ENCODE measurements at regions not wholly inside any gene's neighbourhood (a gene's known extent, or its start where the extent isn't known, plus 50 kb on each side); places are given as distances from the start of the nearest gene placed in this dataset.

GRCh38 chr3:110243081-110243480 is 828.5 kb upstream of the NECTIN3 start:
- ChIA-PET CTCF (no interaction called here), POLR2A (no interaction called here)
- no peak overlapping the region for H3K27ac Mint-ChIP-seq
- DNase-seq = no peak
- H3K36me3 Mint-ChIP-seq (ENCODE audit: low read depth) = no peaks in the 10 kb centered on the region
- no peaks in the 10 kb centered on the region for H3K9me3 Mint-ChIP-seq
- no peaks in the 10 kb centered on the region for H3K4me1 Mint-ChIP-seq
- H3K27me3 Mint-ChIP-seq = no peaks in the 10 kb centered on the region
- no peak overlapping the region for H3K4me3 Mint-ChIP-seq

GRCh38 chr3:110246796-110247376 is 824.7 kb upstream of the NECTIN3 start:
- ChIA-PET CTCF (no interaction called here), POLR2A (no interaction called here)
- H3K4me1 Mint-ChIP-seq = no peaks in the 10 kb centered on the region
- H3K27ac Mint-ChIP-seq = no peak overlapping the region
- H3K27me3 Mint-ChIP-seq = no peaks in the 10 kb centered on the region
- no peak for DNase-seq
- H3K4me3 Mint-ChIP-seq = no peak overlapping the region
- H3K9me3 Mint-ChIP-seq = no peaks in the 10 kb centered on the region
- H3K36me3 Mint-ChIP-seq (ENCODE audit: low read depth) = no peaks in the 10 kb centered on the region

GRCh38 chr3:110248666-110249065 is 823.0 kb upstream of the NECTIN3 start:
- no peaks in the 10 kb centered on the region for H3K4me1 Mint-ChIP-seq
- no peaks in the 10 kb centered on the region for H3K27me3 Mint-ChIP-seq
- ChIA-PET CTCF (no interaction called here), POLR2A (no interaction called here)
- no peak overlapping the region for H3K4me3 Mint-ChIP-seq
- no peaks in the 10 kb centered on the region for H3K9me3 Mint-ChIP-seq
- no peak for DNase-seq
- no peaks in the 10 kb centered on the region for H3K36me3 Mint-ChIP-seq (ENCODE audit: low read depth)
- H3K27ac Mint-ChIP-seq = no peak overlapping the region

- CTCF ChIA-PET = no interaction called here
- no peak overlapping the region for H3K27ac Mint-ChIP-seq
- POLR2A ChIA-PET = no interaction called here
- H3K27me3 Mint-ChIP-seq = no peaks in the 10 kb centered on the region
- H3K9me3 Mint-ChIP-seq = peaks cover 3% of the 10 kb centered on the region
- H3K36me3 Mint-ChIP-seq (ENCODE audit: low read depth) = no peaks in the 10 kb centered on the region
- H3K4me3 Mint-ChIP-seq = no peak overlapping the region
- no peaks in the 10 kb centered on the region for H3K4me1 Mint-ChIP-seq
- DNase-seq = no peak
Observed at GRCh38 chr3:110253794-110254193, 817.8 kb upstream of the NECTIN3 start.

DNA sequence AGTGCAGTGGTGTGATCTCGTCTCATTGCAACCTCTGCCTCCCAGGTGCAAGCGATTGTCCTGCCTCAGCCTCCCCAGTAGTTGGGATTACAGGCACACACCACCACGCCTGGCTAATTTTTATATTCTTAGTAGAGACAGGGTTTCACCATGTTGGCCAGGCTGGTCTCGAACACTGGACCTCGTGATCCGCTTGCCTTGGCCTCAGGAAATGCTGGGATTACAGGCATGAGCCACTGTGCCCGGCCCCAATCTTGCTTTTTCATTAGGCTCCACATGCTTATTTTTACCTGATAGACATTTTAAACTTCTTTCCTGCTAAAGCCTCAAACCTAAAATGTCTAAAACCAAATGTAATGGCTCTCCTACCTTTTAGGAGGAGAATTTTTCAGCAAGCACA is 817.0 kb upstream of the NECTIN3 start:
- no peak overlapping the region for H3K27ac Mint-ChIP-seq
- H3K4me1 Mint-ChIP-seq = no peaks in the 10 kb centered on the region
- no peaks in the 10 kb centered on the region for H3K36me3 Mint-ChIP-seq (ENCODE audit: low read depth)
- POLR2A ChIA-PET = no interaction called here
- CTCF ChIA-PET = no interaction called here
- H3K27me3 Mint-ChIP-seq = no peaks in the 10 kb centered on the region
- DNase-seq = no peak
- no peak overlapping the region for H3K4me3 Mint-ChIP-seq
- peaks cover 3% of the 10 kb centered on the region for H3K9me3 Mint-ChIP-seq

- Mint-ChIP-seq H3K9me3 (peaks cover 3% of the 10 kb centered on the region), H3K36me3 (ENCODE audit: low read depth) (no peaks in the 10 kb centered on the region), H3K27me3 (no peaks in the 10 kb centered on the region), H3K4me3 (no peak overlapping the region), H3K4me1 (no peaks in the 10 kb centered on the region), H3K27ac (no peak overlapping the region)
- CTCF ChIA-PET = no interaction called here
- no peak for DNase-seq
- POLR2A ChIA-PET = no interaction called here
Observed at GRCh38 chr3:110261141-110261540, 810.5 kb upstream of the NECTIN3 start.

DNA sequence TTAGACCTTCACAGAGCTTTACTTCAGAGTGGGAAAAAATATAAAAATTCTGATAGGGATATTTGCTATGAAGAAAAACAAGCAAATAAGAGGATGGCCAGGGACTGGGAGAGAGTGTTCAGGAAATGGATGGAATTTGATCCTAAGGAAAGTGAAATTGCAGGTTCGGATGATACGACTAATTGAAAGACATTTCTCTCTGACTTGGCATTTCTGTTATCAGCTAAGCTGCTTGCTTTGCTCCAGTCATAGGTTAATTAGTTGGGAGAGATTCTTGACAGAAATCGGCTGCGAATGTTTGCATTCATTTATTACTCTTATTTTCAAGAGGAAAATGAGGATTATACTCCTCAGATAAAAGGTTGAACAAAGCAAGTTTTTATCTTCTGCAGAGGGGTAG is 808.7 kb upstream of the NECTIN3 start:
- Mint-ChIP-seq H3K4me1 (no peaks in the 10 kb centered on the region), H3K9me3 (peaks cover 3% of the 10 kb centered on the region), H3K4me3 (no peak overlapping the region), H3K36me3 (ENCODE audit: low read depth) (no peaks in the 10 kb centered on the region), H3K27ac (no peak overlapping the region), H3K27me3 (no peaks in the 10 kb centered on the region)
- no peak for DNase-seq
- POLR2A ChIA-PET = no interaction called here
- CTCF ChIA-PET = no interaction called here

DNA sequence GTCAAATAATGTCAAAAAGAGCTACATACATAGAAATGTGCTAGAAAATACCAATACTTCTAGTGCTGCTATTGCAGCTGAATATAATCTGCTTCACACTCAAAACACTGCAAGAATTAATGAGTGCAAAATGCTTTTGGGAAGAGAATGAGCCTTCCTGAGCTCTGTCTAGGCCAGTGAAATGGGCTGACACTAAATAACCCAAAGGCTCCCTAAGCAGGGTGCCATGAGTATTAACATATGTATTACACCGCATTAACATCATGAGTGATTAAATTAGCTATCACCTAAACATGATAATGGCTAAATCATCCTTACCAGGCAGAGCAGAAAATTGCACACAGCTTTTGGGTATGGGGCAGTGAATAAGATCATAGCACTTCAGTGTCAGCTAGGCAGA is 806.3 kb upstream of the NECTIN3 start:
- Mint-ChIP-seq H3K27me3 (no peaks in the 10 kb centered on the region), H3K9me3 (no peaks in the 10 kb centered on the region), H3K4me3 (no peak overlapping the region), H3K4me1 (no peaks in the 10 kb centered on the region), H3K27ac (no peak overlapping the region), H3K36me3 (ENCODE audit: low read depth) (no peaks in the 10 kb centered on the region)
- CTCF ChIA-PET = interaction anchor here (1.5 kb wide), 1 partner anchor 49 kb away, joined by 6 read pairs; no protein-coding TSS in a partner anchor
- POLR2A ChIA-PET = no interaction called here
- no peak for DNase-seq

DNA sequence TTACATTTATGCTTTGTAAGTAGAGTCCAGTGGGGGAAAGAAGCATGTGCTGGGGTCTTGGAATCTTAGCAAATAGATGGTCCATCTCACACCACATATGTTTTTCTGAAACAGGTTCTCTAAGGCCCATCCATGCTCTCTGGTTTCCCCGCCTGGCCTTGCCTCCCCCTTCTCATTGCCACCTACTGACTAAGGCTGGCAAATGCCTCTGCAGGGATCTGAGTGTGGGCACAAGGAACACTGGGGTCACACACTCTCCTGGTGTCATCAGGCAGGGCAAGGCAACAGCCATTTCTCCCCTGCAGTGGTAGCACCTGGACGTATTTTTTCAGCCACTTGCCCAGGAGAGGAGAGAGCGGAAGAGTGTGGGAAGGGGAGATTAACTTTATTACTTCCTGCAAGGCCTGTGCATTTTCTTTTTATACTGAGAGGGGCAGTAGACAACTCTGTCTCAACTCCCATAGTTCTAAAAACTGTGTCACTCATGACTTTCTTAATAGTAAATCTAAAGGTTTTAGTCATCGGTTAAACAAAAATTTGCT is 804.2 kb upstream of the NECTIN3 start:
- Mint-ChIP-seq H3K4me1 (no peaks in the 10 kb centered on the region), H3K9me3 (no peaks in the 10 kb centered on the region), H3K27me3 (no peaks in the 10 kb centered on the region), H3K36me3 (ENCODE audit: low read depth) (no peaks in the 10 kb centered on the region), H3K4me3 (no peak overlapping the region), H3K27ac (no peak overlapping the region)
- no peak for DNase-seq
- ChIA-PET CTCF (no interaction called here), POLR2A (no interaction called here)

DNA sequence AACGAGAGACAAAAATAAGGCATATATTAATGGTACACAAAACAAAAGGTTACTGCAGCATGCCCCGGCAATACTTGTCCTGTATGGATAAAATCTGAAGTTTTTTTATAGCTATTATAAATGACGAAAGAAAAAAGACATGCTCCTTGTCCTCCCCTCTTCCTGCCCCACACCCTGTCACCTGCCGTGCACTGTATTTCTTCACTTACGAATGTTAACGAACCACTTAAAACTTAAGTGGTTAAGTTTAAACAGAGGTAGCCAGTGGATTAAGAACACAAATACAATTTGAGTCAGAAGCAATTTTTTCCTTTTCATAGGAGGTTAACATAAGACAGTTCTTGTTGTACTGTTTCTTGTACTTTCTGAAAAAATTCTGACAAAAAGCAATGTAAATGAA is 799.1 kb upstream of the NECTIN3 start:
- no peak for DNase-seq
- Mint-ChIP-seq H3K27me3 (no peaks in the 10 kb centered on the region), H3K9me3 (no peaks in the 10 kb centered on the region), H3K4me1 (no peaks in the 10 kb centered on the region), H3K27ac (no peak overlapping the region), H3K36me3 (ENCODE audit: low read depth) (no peaks in the 10 kb centered on the region), H3K4me3 (no peak overlapping the region)
- CTCF ChIA-PET = no interaction called here
- POLR2A ChIA-PET = no interaction called here

DNA sequence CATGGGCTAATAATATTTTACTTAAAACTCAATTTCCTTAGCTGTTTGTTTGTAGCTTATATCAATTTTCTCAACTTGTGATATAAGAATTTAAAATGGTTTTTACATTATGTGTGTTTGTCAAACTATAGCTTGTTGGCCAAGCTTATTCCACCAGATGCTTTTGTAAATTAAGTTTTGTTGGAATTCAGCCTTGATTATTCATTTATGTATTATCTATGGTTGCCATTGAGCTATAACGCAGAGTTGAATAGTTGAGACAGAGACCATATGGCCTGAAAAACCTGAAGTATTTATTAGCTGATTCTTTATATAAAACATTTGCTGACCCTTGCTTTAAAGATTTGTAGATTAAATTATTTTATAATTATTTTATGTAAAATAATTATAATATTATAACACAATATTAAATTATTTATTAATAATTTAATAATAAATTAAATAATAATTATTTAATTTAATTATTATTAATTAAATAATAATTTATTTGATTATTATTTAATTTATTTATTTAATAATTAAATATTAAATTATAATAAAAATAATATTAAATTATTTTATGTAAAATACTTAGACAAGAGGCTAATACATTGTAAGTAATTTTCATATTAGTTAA is 779.6 kb upstream of the NECTIN3 start:
- no peak overlapping the region for H3K4me3 Mint-ChIP-seq

DNA sequence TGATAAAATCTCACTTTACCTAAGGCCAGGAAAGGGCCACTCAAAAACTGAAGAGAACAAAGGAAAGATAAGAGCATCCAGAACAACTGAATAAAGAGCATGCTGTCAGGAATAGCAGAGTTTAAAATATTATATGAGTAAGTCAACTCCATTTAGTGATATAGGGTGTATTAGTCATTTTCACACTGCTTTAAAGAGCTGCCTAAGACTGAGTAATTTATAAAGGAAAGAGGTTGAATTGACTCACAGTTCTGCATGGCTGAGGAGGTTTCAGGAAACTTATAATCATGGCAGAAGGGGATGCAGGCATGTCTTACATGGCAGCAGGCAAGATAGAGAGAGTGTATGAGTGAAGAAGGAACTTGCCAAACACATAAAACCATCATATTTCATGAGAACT is 778.0 kb upstream of the NECTIN3 start:
- H3K4me3 Mint-ChIP-seq = no peak overlapping the region
- H3K27ac Mint-ChIP-seq = no peak overlapping the region
- no peaks in the 10 kb centered on the region for H3K27me3 Mint-ChIP-seq
- no peak for DNase-seq
- H3K4me1 Mint-ChIP-seq = no peaks in the 10 kb centered on the region
- no peaks in the 10 kb centered on the region for H3K36me3 Mint-ChIP-seq (ENCODE audit: low read depth)
- POLR2A ChIA-PET = no interaction called here
- CTCF ChIA-PET = no interaction called here
- peaks cover 11% of the 10 kb centered on the region for H3K9me3 Mint-ChIP-seq

More for the DNA sequence above, 779.6 kb upstream of the NECTIN3 start:
- Mint-ChIP-seq H3K4me1 (no peaks in the 10 kb centered on the region), H3K27ac (no peak overlapping the region), H3K36me3 (ENCODE audit: low read depth) (no peaks in the 10 kb centered on the region), H3K27me3 (no peaks in the 10 kb centered on the region), H3K9me3 (peaks cover 11% of the 10 kb centered on the region)
- CTCF ChIA-PET = no interaction called here
- no peak for DNase-seq
- POLR2A ChIA-PET = no interaction called here

- no peak overlapping the region for H3K27ac Mint-ChIP-seq
- no peaks in the 10 kb centered on the region for H3K36me3 Mint-ChIP-seq (ENCODE audit: low read depth)
- H3K4me1 Mint-ChIP-seq = no peaks in the 10 kb centered on the region
- ChIA-PET POLR2A (no interaction called here), CTCF (no interaction called here)
- DNase-seq = no peak
- H3K27me3 Mint-ChIP-seq = no peaks in the 10 kb centered on the region
- H3K9me3 Mint-ChIP-seq = peaks cover 9% of the 10 kb centered on the region
- no peak overlapping the region for H3K4me3 Mint-ChIP-seq
Observed at GRCh38 chr3:110296885-110297284, 774.7 kb upstream of the NECTIN3 start.

- no peak for DNase-seq
- ChIA-PET POLR2A (no interaction called here), CTCF (no interaction called here)
- Mint-ChIP-seq H3K4me3 (no peak overlapping the region), H3K36me3 (ENCODE audit: low read depth) (no peaks in the 10 kb centered on the region), H3K27me3 (no peaks in the 10 kb centered on the region), H3K4me1 (no peaks in the 10 kb centered on the region), H3K9me3 (no peaks in the 10 kb centered on the region), H3K27ac (no peak overlapping the region)
Observed at GRCh38 chr3:110301781-110302180, 769.8 kb upstream of the NECTIN3 start.

Measured in activated CD4-positive, alpha-beta memory T cell treated with anti-CD3 and anti-CD28 coated beads, Interleukin-2, amount 10 ng/mL, durations not matched to agents 7 days and 5 days (primary cell).